C4-2B (cell line): ENCODE measurements at regions not wholly inside any gene's neighbourhood (a gene's known extent, or its start where the extent isn't known, plus 50 kb on each side); places are given as distances from the start of the nearest gene placed in this dataset.

Source experiments
- ZFX ChIP-seq: fragments of 450-650 bp; IDR thresholded peaks from 2 replicates; pipeline ENCODE4 v1.6.1; 2017
- TF ChIP-seq, protein P1 (sequence below): fragments of 450-650 bp; conservative IDR thresholded peaks from 2 replicates; pipeline ENCODE4 v1.5.1; 2017; ENCODE audit warnings: mild to moderate bottlenecking

DNA sequence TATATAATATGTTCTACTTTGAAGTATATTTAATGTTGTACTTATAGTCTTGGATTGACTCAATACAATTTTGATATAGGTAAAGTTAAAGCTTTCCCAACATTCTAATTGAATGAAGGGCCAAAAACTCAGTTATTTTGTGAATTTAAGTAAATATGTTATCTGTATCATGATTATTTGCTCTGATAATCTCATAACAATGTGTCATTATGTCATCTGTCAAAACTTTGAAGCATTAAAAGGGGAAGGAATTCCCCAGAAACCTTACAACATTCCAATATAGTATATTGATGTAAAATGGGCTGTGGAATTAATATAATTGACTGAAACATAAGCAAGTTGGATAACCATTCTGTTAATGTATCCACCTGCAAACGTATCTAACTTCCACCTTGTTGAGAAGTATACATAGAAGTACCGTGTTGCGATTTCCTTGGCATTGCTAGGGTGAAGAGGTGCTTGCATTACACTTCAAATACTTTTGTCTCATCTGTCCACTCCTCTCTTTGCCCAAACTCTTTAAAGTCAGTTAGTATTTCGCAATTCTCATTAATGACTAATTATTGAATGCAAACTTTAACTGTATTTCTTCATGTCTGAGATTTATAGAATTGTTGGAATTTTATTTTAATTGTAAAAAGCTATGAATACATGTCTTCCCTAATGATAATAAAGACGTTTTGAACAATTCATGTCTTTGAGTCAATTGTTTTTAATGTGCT, 1982.1 kb upstream of the ADGRL3 start:
- TF ChIP-seq, protein P1, sequence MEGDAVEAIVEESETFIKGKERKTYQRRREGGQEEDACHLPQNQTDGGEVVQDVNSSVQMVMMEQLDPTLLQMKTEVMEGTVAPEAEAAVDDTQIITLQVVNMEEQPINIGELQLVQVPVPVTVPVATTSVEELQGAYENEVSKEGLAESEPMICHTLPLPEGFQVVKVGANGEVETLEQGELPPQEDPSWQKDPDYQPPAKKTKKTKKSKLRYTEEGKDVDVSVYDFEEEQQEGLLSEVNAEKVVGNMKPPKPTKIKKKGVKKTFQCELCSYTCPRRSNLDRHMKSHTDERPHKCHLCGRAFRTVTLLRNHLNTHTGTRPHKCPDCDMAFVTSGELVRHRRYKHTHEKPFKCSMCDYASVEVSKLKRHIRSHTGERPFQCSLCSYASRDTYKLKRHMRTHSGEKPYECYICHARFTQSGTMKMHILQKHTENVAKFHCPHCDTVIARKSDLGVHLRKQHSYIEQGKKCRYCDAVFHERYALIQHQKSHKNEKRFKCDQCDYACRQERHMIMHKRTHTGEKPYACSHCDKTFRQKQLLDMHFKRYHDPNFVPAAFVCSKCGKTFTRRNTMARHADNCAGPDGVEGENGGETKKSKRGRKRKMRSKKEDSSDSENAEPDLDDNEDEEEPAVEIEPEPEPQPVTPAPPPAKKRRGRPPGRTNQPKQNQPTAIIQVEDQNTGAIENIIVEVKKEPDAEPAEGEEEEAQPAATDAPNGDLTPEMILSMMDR, result no peak
- TF ChIP-seq ZFX, result no peak
